GM12875 (cell line): ENCODE measurements at regions not wholly inside any gene's neighbourhood (a gene's known extent, or its start where the extent isn't known, plus 50 kb on each side); places are given as distances from the start of the nearest gene placed in this dataset.
"Not testable (repeated sequence)": the region's sequence is repeated elsewhere in the genome, so short reads cannot be mapped to it uniquely, and the experiment has no call there.

Experiments
- H3K4me3 ChIP-seq: one replicate; pipeline ENCODE4 v1.5.1; 2011; ENCODE audit warnings: low read depth, low read length, control low read depth
- CTCF ChIP-seq: IDR thresholded peaks from 2 replicates; pipeline ENCODE4 v1.5.1; 2011; ENCODE audit warnings: low read depth, mild to moderate bottlenecking, control low read depth, inconsistent platforms, low read length, moderate library complexity, borderline replicate concordance; ENCODE audit not compliant: insufficient read depth

DNA sequence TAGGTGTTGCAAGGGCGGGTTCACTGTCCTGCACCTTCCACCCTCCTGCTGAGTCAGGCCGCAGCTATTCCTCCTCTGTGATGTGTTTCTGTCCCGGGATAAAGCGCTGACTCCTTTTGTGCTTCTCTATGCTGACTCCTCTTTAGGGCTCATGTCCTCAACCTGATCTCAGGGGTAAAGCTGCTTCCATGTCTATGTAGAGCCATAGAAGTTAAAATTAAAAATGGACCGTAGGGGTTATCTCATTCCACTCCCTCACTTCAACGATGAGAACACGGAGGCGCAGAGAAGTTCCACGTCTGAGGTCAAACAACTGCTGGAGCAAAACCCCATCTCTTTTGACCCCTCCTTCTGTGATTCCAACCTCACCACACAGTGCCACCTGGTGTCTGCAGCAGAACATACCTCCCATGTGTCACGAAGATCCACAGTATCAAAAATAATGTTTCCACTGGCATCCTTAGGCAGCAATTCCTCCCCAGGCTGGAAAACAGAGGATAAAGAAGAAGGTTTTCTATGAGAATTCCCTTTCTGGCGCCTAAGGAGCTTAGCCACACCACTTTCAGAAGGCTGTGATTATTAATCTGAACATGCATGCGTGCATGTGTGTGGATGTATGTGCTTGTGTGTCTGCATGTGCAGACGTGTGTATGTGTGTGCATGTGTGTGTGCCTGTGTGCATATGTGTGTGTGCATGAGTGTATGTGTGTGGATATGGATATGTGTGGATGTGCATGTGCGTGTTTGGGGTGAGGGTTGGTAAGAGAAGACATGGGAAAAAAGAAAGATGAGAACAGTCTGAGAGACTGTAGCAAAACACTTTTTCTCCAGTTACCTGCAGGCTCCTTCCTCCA lies 81.2 kb upstream of the UCN3 start:
- H3K4me3 ChIP-seq: no peak overlapping the region
- TF ChIP-seq CTCF: peak; percentile 68

DNA sequence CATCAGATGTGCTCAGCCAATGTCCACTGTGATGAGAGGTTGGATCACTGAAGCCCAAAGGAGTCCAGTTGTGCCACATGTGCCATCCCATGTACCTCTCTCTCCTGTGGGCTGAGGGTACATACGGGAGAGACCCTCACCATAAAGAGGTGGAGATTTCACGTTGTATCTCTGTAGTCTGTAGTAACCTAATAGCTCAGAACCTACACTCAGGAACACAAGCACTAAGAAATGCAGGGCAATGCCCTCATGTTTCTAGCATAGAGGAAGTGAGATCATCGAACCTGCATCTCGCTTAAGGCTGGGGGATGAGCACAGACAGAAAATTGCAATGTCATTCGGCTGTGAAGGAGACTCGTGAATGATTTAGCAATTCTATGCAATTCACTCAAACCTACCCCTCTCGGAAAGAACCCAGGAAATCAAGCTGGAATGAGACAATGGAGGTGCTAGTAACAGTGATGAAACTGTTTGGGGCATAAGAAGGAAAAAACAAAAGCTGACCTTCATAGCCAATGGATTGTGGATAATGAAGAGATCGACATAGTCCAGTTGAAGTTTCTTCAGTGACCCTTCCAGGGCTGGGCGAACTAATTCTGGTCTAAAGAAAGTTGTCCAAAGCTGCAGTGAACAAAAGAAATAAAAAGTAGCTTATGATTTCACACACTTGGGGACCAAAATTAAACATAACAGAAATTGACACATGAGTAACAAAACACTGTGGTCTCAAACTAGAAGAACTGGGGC lies 80.3 kb upstream of the UCN3 start:
- no peak for TF ChIP-seq CTCF
- H3K4me3 ChIP-seq: no peak overlapping the region

DNA sequence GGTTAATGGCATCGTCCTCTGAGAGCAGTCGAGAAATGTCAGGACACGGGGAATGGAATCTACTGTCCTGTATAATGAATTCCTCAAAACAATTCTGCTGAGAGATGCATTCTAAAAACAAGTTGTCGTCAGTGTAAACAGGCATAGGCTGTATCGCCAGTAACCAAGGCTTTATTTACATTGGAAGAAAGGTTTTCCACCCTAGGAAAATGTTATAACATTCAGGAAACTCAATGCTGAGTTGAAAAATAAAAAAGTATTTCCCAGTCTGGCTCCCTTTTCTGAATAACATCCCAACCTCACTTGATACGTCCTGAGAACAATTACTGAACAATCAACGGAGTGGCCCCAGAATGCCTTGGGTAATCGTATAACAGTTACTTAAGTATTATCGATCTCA lies 79.6 kb upstream of the UCN3 start:
- no peak for TF ChIP-seq CTCF
- no peak overlapping the region for H3K4me3 ChIP-seq

GRCh38 chr10:5288359-5288758 lies 76.4 kb upstream of the UCN3 start:
- H3K4me3 ChIP-seq: no peak overlapping the region

GRCh38 chr10:5289228-5289627 lies 75.5 kb upstream of the UCN3 start:
- H3K4me3 ChIP-seq: not testable (repeated sequence)

More at GRCh38 chr10:5288359-5288758, 76.4 kb upstream of the UCN3 start:
- TF ChIP-seq CTCF: no peak

DNA sequence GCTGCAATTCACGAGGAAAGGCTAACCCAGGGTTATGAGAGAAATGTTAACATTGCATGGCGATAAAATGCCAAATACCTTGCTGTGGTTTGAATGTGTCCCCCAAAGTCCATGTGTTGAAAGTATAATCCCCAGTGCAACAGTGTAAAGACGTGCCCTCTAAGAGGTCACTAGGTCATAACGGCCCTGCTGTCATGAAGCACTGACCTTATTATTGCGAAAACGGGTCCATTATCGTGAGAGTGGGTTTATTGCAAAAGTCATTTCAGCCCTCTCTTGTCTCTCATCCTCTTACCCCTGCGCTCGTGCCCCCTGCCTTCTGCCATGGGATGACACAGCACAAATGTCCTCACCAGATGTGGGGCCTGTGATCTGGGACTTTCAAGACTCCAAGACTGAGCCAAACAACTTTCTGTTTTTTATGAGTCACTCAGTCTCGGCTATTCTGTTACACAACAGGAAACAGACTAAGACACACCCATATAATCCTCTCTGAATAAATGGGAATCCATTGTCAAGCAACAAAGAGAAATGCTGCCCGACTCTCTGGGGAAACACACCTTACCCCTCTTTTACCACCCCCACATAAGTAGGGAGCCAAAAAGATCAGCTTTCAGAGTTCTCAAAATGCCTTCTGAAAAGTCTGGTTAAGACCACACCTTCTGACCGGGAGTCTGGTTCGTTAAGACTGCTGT lies 73.1 kb upstream of the UCN3 start:
- TF ChIP-seq CTCF: no peak
- H3K4me3 ChIP-seq: no peak overlapping the region

- H3K4me3 ChIP-seq: no peak overlapping the region
- no peak for TF ChIP-seq CTCF
Measured at GRCh38 chr10:5292196-5292735, 72.5 kb upstream of the UCN3 start.

DNA sequence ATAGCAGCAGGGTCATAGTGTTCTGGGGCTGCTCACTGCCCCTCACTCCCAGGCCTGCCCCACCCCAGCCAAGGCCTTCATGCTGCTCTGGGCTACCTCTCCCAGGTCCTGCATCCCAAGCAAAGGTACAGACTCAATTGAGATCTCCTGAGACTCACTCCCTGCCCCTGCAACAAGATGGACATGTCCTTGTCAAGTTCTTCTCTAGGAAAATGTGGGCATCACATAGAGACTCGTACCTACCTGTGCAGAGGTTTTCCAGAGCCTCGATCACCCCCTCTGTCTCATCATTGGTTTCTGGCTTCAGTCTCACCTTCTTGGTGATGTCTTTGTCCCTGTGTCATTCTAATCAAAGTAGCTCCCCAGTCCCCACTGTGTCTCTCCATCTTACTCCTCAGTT lies 71.8 kb upstream of the UCN3 start:
- H3K4me3 ChIP-seq: not testable (repeated sequence)
